ENCODE measurements at regions not wholly inside any gene's neighbourhood (a gene's known extent, or its start where the extent isn't known, plus 50 kb on each side); places are given as distances from the start of the nearest gene placed in this dataset.

- no peak overlapping the region for H3K27ac ChIP-seq (ENCODE audit: low read depth, low read length)
- no peaks in the 10 kb centered on the region for H3K36me3 ChIP-seq (ENCODE audit: control insufficient read depth, insufficient read depth, low read length)
- no peaks in the 10 kb centered on the region; the same call in 1 of the 2 replicates for H3K4me1 ChIP-seq (ENCODE audit: control insufficient read depth, insufficient read depth, low read length)
- H3K27me3 ChIP-seq (ENCODE audit: control insufficient read depth, insufficient read depth, low read length): peaks cover 10% of the 10 kb centered on the region; the same call in 1 of the 2 replicates
- no peak overlapping the region for H3K4me3 ChIP-seq (ENCODE audit: low read depth, low read length)
- H3K9ac ChIP-seq (ENCODE audit: low read length): no peak overlapping the region
- H3K9me3 ChIP-seq (ENCODE audit: control insufficient read depth, insufficient read depth, low read depth, low read length): no peaks in the 10 kb centered on the region
Measured at GRCh38 chrX:131942034-131942433, 81.1 kb upstream of the STK26 start.

- no peaks in the 10 kb centered on the region; the same call in 1 of the 2 replicates for H3K4me1 ChIP-seq (ENCODE audit: control insufficient read depth, insufficient read depth, low read length)
- H3K27ac ChIP-seq (ENCODE audit: low read depth, low read length): no peak overlapping the region
- no peaks in the 10 kb centered on the region for H3K9me3 ChIP-seq (ENCODE audit: control insufficient read depth, insufficient read depth, low read depth, low read length)
- H3K27me3 ChIP-seq (ENCODE audit: control insufficient read depth, insufficient read depth, low read length): peaks cover 5% of the 10 kb centered on the region; the same call in 1 of the 2 replicates
- H3K36me3 ChIP-seq (ENCODE audit: control insufficient read depth, insufficient read depth, low read length): no peaks in the 10 kb centered on the region
- H3K9ac ChIP-seq (ENCODE audit: low read length): no peak overlapping the region
- no peak overlapping the region for H3K4me3 ChIP-seq (ENCODE audit: low read depth, low read length)
Measured at GRCh38 chrX:131944936-131945902, 77.9 kb upstream of the STK26 start.

GRCh38 chrX:131951166-131951565 lies 71.9 kb upstream of the STK26 start:
- Histone ChIP-seq H3K9me3 (ENCODE audit: control insufficient read depth, insufficient read depth, low read depth, low read length) (no peaks in the 10 kb centered on the region), H3K4me1 (ENCODE audit: control insufficient read depth, insufficient read depth, low read length) (no peaks in the 10 kb centered on the region), H3K27ac (ENCODE audit: low read depth, low read length) (no peak overlapping the region), H3K9ac (ENCODE audit: low read length) (no peak overlapping the region), H3K27me3 (ENCODE audit: control insufficient read depth, insufficient read depth, low read length) (peaks cover 12% of the 10 kb centered on the region; the same call in 1 of the 2 replicates), H3K4me3 (ENCODE audit: low read depth, low read length) (no peak overlapping the region), H3K36me3 (ENCODE audit: control insufficient read depth, insufficient read depth, low read length) (no peaks in the 10 kb centered on the region)

- Histone ChIP-seq H3K4me3 (ENCODE audit: low read depth, low read length) (no peak overlapping the region), H3K9ac (ENCODE audit: low read length) (no peak overlapping the region), H3K36me3 (ENCODE audit: control insufficient read depth, insufficient read depth, low read length) (no peaks in the 10 kb centered on the region), H3K4me1 (ENCODE audit: control insufficient read depth, insufficient read depth, low read length) (no peaks in the 10 kb centered on the region), H3K27ac (ENCODE audit: low read depth, low read length) (no peak overlapping the region), H3K9me3 (ENCODE audit: control insufficient read depth, insufficient read depth, low read depth, low read length) (no peaks in the 10 kb centered on the region), H3K27me3 (ENCODE audit: control insufficient read depth, insufficient read depth, low read length) (peaks cover 13% of the 10 kb centered on the region; the same call in 1 of the 2 replicates)
Measured at GRCh38 chrX:131955099-131955777, 67.9 kb upstream of the STK26 start.

GRCh38 chrX:131958724-131959123 lies 64.4 kb upstream of the STK26 start:
- no peak overlapping the region for H3K27ac ChIP-seq (ENCODE audit: low read depth, low read length)
- no peaks in the 10 kb centered on the region for H3K4me1 ChIP-seq (ENCODE audit: control insufficient read depth, insufficient read depth, low read length)
- H3K36me3 ChIP-seq (ENCODE audit: control insufficient read depth, insufficient read depth, low read length): no peaks in the 10 kb centered on the region
- H3K9ac ChIP-seq (ENCODE audit: low read length): no peak overlapping the region
- no peak overlapping the region for H3K4me3 ChIP-seq (ENCODE audit: low read depth, low read length)
- H3K9me3 ChIP-seq (ENCODE audit: control insufficient read depth, insufficient read depth, low read depth, low read length): no peaks in the 10 kb centered on the region
- H3K27me3 ChIP-seq (ENCODE audit: control insufficient read depth, insufficient read depth, low read length): peaks cover 15% of the 10 kb centered on the region; the same call in 1 of the 2 replicates

GRCh38 chrX:131970347-131970746 lies 52.8 kb upstream of the STK26 start:
- Histone ChIP-seq H3K4me3 (ENCODE audit: low read depth, low read length) (no peak overlapping the region), H3K4me1 (ENCODE audit: control insufficient read depth, insufficient read depth, low read length) (no peaks in the 10 kb centered on the region), H3K27me3 (ENCODE audit: control insufficient read depth, insufficient read depth, low read length) (peaks cover 26% of the 10 kb centered on the region; the same call in 1 of the 2 replicates), H3K36me3 (ENCODE audit: control insufficient read depth, insufficient read depth, low read length) (no peaks in the 10 kb centered on the region), H3K9me3 (ENCODE audit: control insufficient read depth, insufficient read depth, low read depth, low read length) (no peaks in the 10 kb centered on the region), H3K27ac (ENCODE audit: low read depth, low read length) (no peak overlapping the region), H3K9ac (ENCODE audit: low read length) (no peak overlapping the region)

Data from HUES6 (cell line).